ENCODE measurements at regions not wholly inside any gene's neighbourhood (a gene's known extent, or its start where the extent isn't known, plus 50 kb on each side); places are given as distances from the start of the nearest gene placed in this dataset.
"Not testable (repeated sequence)": the region's sequence is repeated elsewhere in the genome, so short reads cannot be mapped to it uniquely, and the experiment has no call there.

DNA sequence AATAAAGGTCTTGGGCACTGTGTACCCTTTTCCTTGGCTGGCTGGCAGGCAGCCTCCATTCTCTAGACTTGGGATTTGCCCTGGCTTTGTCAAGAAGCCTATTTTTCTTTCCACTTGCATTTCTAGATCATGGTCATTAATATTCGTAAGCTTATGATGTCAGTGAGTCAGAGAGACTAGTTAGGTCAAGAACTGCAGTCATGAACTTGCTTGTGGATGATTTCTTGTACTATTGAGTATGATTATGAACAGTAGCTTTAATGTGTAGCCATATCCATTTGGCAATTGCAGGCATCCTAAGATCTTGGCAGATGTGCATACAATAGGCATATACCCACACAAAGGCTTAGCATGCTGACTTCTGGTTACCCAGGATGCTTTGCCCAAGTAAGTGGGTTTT, 186.8 kb upstream of the CLINT1 start:
- DNase-seq = no peak

DNA sequence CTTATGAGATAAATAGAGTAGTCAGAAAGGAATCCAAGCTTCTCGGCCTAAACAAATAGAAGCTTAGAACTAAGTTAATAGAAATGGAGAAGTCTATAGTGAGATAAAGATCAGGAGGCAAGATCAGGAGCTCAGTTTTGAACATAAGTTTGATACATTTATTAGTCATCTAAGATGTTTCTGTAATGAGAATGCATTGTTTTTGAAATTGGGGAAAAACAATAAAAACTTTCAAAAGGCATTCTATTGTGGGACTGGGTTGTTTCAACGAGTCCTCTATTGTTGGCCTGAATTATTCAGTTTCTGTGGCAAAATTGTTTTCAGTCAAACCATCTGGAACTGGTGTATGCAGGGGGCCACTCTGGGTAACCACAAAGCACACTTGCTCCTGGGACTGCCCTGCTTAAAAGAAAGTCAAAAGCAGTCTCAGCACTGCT, 181.0 kb upstream of the CLINT1 start:
- no peak for DNase-seq

DNA sequence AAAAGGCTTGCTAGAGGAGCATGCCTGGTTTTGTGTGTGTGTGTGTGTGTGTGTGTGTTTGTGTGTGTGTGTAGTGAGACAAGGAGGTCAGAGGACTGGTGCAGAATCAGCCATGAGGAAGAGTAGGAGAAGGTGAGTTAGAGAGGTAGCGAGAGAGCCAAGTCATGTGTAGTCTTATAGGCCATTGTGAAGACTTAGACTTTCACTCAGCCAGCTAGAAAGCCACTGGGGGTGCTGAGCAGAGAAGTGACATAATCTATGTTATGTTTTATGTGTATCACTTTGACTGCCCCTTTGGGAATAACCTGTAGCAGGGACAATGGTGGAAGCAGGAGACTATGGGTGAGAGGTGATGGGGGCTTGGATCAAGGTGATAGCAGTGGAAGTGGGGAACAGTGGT, 180.5 kb upstream of the CLINT1 start:
- no peak for DNase-seq

DNA sequence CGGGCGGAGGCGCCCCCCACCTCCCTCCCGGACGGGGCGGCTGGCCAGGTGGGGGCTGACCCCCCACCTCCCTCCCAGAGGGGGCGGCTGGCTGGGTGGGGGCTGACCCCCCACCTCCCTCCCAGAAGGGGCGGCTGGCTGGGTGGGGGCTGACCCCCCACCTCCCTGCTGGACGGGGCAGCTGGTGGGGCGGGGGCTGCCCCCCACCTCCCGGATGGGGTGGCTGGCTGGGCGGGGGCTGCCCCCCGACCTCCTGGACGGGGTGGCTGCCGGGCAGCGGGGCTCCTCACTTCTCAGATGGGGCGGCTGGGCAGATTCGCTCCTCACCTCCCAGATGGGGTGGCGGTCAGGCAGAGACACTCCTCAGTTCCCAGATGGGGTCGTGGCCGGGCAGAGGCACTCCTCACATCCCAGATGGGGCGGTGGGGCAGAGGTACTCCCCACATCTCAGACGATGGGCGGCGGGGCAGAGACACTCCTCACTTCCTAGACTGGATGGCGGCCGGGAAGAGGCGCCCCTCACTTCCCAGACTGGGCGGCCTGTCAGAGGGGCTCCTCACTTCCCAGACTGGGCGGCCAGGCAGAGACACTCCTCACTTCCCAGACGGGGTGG, 178.1 kb upstream of the CLINT1 start:
- not testable (repeated sequence) for DNase-seq

DNA sequence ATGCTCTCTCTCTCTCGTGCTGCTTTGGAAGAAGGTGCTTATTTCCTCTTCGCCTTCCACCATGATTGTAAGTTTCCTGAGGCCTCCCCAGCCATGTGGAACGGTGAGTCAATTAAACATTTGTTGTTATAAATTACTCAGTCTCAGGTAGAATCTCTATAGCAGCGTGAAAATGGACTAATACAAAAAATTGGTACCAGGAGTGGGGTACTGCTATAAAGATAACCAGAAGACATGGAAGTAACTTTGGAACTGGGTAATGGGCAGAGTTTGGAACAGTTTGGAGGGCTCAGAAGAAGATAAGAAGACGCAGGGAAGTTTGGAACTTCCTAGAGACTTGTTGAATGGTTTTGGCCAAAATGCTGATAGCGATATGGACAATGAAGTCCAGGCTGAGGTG, 175.6 kb upstream of the CLINT1 start:
- DNase-seq = not testable (repeated sequence)

DNA sequence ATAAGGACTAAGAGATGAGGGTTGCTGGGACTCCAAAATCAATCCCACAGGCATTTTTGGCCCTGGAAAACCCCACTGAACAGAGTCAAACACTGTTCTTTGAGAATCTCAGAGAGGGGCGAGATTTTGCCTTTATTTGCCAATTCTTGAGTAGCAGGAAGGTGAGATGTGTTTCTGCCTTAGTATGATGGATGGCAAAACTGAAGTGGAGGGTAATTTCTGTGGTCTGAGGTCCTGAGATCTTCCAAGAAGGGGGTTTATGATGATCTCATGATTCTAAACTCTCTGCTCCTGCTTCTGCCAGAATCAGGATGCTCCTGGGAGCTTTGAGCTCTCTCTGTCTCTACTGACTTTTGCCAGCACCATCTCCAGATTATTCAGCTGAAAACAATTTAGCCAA, 174.8 kb upstream of the CLINT1 start:
- DNase-seq = no peak

DNA sequence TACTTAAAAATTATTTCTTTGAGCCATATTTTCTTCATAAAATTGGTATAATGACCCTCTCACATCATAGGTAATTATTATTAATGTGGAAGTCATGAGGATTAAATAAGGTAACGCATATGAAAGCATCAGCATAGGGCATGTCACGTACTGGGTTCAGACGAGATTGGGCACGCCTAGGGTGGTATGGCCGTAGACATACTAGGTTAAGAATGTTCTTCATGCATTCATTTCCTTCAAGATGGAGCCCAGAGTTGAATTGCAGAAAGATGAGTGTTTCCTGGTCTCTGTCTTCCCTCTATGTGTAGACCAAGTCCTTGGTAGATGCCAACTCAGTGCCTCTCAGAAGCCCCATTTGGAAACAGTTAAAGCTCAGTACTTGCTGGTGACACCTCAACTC, 174.1 kb upstream of the CLINT1 start:
- DNase-seq = no peak

DNA sequence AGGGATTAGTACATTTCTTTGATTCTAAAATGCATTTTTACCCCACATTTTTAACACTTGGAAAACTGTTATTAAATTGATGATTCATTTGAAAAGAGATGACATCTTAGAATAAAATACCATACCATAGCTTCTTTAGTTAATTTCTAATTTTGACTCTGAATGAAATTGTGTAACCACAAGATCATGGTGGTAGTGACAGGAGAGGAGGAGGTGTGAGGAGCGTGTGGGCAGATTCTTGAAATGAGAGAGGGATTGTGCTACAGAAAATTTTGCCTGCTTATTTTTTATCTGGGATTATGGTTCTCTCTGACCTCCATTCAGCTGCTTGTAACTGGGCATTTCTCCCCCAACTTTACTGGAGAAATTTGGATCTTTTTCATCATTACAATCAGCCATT, 173.3 kb upstream of the CLINT1 start:
- DNase-seq = no peak

DNA sequence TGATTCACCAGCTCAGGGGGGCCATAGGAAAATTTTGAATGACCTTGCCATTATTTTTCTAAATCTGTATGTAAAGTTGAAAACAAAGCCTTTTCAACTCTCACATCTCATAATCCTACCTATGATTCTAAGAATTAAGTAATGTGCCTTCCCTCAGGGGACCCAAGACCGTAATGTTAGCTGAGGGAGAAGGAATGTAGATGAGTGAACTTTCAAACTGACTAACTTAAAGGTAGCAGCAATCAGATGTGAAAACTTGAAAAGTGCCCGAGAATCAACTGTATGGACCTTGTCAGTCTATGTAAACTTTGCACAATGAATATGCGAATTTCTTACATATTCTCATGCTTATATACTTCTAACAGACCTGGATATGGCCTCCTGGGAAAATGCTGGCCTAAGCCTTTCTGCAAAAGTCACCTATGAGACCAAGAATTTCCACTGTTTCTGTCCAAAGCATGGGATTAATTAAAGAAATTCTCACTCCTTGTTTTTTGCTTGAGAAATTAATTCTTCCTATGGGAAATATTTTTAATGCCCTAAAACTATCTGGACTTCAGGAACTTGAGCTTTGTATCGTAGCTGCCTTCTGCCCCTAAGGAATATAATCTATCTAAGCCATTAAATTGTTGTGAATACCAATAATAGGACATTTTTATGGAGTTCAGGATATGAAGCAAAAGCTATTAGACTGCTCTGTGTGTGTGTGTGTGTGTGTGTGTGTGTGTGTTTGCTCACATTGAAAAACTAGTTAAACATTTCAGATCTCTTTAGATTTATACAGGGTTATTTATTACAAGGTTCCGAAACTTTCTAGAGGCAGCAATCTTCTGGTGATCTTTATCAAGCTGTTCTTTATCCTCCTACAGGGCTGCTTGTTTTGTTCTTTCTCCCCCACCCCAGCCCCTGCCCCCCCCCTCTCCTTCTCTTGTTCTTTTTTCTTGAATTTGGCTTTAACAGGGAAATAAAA, 169.1 kb upstream of the CLINT1 start:
- no peak for DNase-seq

DNA sequence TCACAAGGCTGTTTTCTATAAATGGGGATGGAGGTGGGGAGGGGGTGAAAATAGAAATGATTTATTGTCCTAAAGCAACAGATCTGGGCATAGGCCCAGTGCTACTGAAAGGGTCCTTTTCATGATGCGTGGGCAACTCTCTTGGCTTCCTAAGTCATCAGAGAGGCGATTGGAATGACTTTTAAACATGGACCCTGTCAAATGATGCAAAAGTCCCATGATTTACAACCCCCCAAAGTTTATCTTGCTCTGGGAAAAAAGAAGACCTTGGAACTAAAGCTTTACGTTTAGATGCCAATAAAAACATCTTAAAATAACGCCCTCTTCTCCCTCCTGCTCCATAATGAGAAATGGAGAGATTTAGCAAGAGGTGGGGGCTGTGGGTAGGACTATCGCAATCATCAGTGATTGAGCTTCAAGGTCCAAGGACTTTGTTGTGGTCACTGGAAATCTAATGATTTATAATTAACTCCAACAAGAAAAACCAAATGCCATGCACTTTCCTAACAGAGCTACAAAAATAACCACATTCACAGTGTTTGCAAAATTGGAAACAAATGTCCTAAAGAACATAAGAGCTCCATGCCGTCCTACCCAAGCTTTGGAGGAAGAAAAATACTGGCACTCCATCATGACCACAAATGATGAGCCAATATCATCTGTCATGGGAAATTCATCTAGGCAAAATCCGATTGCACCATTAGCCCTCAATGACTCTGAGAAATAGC, 167.5 kb upstream of the CLINT1 start:
- DNase-seq = no peak

DNA sequence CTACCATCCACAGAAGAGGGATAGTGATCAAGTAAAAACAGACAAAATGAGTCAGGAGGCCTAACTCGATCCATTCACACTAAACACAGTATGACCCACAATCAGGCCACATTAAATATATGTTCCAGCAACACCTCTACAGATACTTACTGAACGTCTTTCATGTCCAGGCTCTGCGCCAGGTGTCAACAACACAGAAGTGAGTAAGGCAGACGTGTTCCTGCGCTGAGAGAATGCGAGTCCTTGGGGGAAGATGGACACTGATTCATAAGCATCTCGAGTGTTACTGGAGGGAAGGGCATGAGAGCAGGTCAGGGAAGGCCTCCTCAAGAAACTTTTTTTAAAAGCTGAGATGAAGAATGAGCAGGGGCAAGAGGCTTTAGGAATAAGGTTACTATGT, 164.3 kb upstream of the CLINT1 start:
- DNase-seq = no peak

DNA sequence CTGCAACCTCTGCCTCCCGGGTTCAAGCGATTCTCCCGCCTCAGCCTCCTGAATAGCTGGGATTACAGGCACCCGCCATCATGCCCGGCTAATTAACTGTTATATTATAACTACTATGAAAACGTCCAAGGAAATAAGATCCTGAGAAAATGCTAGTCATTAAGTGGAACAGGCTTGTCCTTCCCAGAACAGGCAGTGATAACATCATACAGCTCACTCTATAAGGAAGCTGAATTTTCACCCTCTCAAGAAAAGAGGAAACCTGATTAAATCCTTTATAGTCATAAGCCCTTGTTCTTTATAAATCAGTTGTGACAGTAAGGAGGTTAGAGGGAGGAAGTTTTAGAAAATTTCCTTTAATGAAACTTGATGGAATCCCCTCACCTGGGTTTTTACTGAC, 163.9 kb upstream of the CLINT1 start:
- DNase-seq = no peak

DNA sequence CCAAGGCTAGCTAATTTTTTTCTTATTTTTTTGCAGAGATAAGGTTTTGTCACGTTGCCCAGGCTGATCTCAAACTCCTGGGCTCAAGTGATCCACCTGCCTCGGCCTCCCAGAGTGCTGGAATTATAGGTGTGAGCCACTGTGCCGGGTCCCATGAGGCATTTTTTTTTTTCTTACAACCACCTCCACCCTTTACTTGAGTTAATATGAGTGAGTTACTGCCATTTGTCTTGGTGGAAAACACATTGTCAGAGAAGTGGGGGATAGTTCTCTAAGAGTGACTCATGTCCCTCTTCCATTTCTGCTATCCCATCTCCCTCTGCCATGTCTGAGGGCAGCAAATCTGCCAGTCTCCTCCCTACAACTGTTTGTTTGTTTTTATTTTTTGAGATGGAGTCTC, 163.4 kb upstream of the CLINT1 start:
- no peak for DNase-seq

DNA sequence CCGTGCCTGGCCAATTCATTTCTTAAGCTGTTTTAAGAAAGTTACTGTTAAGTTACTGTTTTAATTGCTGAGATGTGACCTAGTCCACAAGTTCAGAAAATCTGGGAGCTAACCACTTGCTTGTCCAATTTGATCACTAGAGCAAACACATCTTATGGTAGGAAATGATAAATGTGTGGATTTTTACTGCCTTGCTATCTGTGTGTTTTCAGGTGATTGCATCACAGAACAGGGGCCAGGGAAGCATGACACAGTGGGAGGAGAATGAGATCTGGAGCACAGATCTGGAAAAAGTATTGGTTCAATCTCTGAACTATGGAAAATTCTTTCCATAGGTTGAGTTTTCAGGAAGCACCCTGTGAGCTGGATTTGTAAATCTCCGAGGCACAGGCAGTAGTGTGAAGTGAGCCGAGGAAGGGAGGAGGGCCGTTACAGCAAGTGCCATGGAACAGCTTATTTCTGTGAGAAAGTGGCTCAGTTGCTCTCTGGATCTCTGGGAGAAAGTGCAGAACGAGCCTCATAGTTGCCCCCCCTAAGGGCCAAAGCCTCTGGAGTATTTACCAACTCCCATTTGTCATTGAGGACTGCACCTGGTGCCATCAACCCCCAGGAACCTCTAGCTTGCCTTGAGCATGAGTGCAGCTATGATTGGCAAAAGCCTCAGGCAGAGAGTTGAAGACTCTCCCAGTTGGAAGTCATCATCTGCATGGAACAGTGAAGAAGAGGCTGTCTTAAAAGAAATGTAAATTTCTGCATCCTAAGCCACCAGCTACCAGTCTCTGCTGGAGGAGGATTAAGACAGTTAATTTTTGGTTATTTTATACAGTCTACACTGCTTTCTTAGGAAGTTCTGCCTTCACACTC, 161.8 kb upstream of the CLINT1 start:
- no peak for DNase-seq

DNA sequence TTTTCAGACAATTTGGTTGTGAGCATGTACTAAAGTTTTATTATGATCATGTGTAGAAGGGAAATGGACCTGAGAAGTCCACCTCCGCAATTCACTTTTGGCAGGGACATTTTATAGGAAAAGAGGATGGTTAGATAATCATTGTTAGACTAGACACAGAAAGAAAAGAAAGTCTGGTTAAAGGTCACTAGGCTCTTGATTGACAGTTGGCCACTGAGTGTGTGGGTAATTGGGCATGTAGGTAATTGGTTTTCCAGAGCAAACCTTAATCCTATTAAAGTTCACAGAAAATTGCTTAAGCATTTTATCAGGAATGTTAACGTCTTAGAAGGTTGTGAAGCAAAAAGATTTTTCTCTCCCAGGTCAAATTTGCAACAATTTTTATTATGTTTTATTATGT, 158.5 kb upstream of the CLINT1 start:
- DNase-seq = no peak

DNA sequence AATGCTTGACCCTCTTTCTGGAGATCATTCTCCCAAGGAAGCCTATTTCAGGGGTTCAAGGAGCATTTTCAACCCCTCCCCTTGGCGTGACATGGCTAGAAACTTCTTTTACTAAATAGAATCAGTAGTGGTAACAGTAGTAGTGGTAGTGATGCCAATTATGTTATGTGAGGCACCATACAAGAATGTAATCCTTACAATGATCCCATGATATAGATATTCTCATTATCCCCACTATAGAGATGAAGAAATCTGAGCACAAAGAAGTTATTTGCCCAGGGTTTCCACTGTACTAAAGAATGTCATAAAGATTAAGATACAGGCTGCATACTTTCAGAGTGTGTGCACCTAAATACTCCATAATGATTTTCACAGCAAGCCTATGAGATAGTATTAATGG, 155.4 kb upstream of the CLINT1 start:
- DNase-seq = no peak

DNA sequence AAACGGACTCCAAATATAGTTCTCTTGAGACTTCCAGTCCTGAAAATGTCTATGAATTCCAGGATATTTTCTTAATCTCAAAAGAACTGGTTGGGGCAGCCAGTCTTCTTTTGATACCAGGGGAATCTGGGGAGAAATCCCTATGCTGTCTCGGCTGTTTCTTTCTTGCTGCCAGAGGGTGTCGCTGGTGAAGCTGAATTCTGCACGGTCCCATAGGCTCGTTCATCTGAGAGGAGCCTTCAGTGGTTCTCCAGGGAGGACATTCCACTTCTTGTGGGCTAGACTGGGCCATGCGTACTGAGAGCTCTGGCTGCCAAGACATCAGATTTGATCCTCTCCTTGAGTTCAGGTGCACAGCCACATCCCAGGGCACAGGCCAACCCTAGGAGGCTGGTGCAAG, 155.0 kb upstream of the CLINT1 start:
- peak in 1 of 2 experiments; percentile 28 for DNase-seq

DNA sequence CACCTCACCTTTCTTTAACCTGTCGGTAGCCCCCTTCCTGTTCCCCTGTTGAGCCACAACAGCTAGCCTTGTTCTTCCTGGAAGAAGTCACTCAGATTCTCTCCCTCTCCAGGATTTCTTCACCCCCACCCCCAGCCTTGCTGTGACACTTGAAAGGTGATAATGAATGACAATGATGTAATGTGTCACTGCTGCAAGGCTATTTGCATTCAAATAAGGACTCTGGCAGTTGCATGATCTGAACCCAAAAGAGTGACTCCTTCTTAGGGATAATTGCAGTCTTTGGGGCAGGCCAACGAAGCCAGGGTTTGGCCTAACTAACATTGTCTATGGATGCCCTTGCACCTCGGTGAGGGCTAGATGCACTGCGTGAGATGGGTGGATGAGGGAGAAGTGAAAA, 154.4 kb upstream of the CLINT1 start:
- no peak for DNase-seq

DNA sequence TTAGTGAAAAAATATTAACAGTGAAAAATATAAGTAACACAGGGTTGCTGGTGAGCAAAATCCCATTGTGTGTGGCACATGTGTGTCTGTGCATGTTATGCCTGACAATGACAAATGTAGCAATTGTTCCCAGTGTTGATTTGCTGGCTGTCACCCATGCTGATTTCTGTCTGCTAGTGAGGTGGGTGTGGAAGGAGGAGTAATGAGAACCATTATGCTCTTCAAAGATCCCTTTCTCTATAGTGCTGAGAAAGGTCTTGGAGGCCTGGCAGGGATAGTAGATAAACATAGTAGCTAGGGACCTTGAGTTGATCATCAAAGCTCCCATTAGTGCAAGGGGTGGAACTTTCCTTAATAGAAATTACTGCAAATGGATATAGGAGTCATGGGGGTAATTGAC, 152.5 kb upstream of the CLINT1 start:
- DNase-seq = no peak

DNA sequence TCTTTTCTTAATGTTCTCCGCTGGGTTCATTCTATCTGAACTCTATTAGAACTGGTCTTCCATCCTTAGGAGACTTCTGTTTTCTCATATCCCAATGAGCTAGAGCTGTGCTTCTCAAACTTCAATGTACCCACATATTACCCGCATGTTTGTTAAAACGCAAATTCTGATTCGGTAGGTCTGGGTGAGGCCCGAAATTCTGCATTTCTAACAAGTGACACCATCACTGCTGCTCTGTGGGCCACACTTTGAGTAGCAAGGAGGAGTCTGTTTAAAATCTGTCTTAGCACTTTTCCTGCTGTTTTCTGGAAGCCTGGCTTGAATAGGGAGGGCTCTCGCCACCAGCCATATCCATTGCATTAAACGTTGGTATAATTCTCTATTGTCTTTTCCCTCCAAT, 151.9 kb upstream of the CLINT1 start:
- no peak for DNase-seq

DNA sequence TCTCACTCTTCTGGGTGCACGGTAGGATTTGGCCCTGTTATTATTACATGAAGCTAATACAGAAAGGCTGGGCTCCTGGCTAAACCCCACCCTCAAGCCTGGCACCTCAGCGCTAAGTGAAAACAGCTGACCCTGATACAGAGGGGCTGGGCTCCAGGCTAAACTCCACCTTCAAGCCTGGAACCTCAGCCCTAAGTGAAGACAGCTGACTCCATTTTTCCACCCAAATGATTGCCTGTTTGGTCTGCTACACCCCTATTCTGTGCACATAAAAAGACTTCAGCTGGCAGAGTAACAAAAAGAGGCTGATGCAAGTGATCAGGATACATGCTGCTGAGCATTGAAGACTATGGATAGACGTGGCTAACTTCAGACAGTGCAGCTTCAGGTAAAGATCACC, 148.4 kb upstream of the CLINT1 start:
- DNase-seq = no peak

DNA sequence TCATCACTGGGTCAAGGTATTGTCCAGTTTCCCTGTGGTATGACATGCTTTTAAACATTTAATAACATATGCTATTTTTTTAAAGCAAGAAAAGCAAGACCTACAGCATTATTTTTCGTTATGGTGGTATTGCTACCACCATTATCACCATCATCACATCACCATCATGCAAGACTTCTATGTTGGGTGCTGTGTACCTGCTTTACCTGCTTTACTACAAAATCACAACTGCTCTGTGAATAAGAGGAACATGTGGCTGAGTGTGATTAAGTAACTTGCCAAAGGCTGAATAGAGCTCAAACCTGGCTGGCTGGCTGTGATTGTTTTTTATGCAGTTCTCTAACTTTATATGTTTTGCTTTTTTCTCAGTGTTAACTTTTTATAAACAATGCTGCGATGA, 140.8 kb upstream of the CLINT1 start:
- no peak for DNase-seq

DNA sequence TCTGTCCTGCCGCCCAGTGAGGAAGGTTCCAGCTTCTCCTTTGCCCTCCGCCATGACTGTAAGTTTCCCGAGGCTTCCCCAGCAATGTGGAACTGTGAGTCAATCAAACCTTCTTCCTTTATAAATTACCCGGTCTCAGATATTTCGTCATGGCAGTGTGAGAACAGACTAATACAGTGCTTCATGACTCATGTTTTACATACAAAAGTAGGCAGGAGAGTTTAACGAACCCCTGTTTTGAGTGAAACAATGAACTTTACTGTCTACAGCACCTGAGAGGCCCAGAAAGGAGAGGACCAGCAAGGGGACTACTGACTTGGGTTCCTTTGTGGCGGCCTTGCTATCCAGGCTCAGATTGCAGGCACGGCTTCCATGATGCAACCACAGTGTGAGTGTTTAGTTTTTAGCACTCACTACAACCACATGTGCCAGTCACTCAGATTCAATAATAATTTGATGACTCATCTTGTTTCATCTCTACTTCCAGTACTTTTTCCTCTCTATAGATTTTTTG, 139.1 kb upstream of the CLINT1 start:
- DNase-seq = no peak

All from NCI-H446 (cell line).